Type B pancreatic cell (in vitro differentiated cells): ENCODE measurements at regions not wholly inside any gene's neighbourhood (a gene's known extent, or its start where the extent isn't known, plus 50 kb on each side); places are given as distances from the start of the nearest gene placed in this dataset.
A peak's percentile ranks its signal among the peaks of the same experiment; 100 is the strongest.

Experiments
- DNase-seq: peaks from one replicate; pipeline ENCODE4 v3.0.0; 2021; ENCODE audit warnings: mixed read lengths; ENCODE audit not compliant: unreplicated experiment; ENCODE audit errors: extremely low spot score
- H3K27ac Mint-ChIP-seq: 2 replicates; pipeline ENCODE4 v1.8.0; 2021; ENCODE audit warnings: mild to moderate bottlenecking, mixed read lengths
- H3K27me3 Mint-ChIP-seq: 2 replicates; pipeline ENCODE4 v1.8.0; 2021; ENCODE audit warnings: mixed read lengths
- H3K36me3 Mint-ChIP-seq: 2 replicates; pipeline ENCODE4 v1.8.0; 2021; ENCODE audit warnings: mixed read lengths
- H3K4me1 Mint-ChIP-seq: one replicate; pipeline ENCODE4 v1.8.0; 2021; ENCODE audit warnings: mixed read lengths; ENCODE audit not compliant: unreplicated experiment
- H3K4me3 Mint-ChIP-seq: 2 replicates; pipeline ENCODE4 v1.8.0; 2021; ENCODE audit warnings: mild to moderate bottlenecking, mixed read lengths
- H3K9me3 Mint-ChIP-seq: 2 replicates; pipeline ENCODE4 v1.8.0; 2021; ENCODE audit warnings: mixed read lengths
- TF ChIP-seq, protein P1 (sequence below): fragments of 200-600 bp; sonication (generic); conservative IDR thresholded peaks from 2 replicates; pipeline ENCODE4 v1.5.0; 2021; ENCODE audit warnings: antibody characterized with exemption, mild to moderate bottlenecking

DNA sequence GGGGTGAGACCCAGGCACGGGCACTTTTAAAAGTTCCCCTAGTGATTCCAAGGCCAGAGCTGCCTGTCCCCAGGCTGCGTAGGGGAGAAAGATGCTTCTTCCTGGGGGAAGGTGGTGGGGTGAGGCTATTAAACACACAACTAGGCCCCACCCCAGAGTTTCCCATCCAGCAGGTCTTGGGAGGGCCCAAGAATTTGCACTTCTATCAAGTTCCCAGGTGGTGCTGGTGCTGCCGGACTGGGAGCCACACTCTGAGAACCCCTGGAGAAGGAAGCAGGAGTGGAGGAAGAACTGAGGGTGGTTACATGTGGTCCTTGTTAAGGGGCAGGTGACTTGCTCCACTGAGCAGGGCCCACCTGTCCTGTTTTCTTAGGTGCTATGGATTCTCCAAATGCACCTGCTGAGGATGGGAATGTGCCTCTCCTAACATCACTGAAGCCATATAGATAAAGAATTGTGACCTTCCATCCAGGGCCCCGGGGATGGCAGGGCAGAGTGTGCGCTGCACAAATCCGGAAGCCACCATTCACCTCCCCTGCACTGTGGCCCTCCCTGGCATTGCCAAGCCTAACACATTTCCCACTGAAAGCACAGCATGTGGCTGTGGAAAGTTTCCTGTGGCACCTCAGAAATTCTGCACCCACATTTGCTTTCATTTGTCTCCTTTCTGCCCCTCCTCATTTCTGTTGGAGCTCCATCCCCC is 111.5 kb upstream of the MEF2A start:
- Mint-ChIP-seq H3K36me3 (no peaks in the 10 kb centered on the region), H3K4me3 (no peak overlapping the region), H3K9me3 (no peaks in the 10 kb centered on the region), H3K4me1 (peaks cover 5% of the 10 kb centered on the region), H3K27me3 (peaks cover 4% of the 10 kb centered on the region), H3K27ac (peak overlapping the region; percentile 61)
- no peak for DNase-seq
- TF ChIP-seq, protein P1, sequence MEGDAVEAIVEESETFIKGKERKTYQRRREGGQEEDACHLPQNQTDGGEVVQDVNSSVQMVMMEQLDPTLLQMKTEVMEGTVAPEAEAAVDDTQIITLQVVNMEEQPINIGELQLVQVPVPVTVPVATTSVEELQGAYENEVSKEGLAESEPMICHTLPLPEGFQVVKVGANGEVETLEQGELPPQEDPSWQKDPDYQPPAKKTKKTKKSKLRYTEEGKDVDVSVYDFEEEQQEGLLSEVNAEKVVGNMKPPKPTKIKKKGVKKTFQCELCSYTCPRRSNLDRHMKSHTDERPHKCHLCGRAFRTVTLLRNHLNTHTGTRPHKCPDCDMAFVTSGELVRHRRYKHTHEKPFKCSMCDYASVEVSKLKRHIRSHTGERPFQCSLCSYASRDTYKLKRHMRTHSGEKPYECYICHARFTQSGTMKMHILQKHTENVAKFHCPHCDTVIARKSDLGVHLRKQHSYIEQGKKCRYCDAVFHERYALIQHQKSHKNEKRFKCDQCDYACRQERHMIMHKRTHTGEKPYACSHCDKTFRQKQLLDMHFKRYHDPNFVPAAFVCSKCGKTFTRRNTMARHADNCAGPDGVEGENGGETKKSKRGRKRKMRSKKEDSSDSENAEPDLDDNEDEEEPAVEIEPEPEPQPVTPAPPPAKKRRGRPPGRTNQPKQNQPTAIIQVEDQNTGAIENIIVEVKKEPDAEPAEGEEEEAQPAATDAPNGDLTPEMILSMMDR: no peak

DNA sequence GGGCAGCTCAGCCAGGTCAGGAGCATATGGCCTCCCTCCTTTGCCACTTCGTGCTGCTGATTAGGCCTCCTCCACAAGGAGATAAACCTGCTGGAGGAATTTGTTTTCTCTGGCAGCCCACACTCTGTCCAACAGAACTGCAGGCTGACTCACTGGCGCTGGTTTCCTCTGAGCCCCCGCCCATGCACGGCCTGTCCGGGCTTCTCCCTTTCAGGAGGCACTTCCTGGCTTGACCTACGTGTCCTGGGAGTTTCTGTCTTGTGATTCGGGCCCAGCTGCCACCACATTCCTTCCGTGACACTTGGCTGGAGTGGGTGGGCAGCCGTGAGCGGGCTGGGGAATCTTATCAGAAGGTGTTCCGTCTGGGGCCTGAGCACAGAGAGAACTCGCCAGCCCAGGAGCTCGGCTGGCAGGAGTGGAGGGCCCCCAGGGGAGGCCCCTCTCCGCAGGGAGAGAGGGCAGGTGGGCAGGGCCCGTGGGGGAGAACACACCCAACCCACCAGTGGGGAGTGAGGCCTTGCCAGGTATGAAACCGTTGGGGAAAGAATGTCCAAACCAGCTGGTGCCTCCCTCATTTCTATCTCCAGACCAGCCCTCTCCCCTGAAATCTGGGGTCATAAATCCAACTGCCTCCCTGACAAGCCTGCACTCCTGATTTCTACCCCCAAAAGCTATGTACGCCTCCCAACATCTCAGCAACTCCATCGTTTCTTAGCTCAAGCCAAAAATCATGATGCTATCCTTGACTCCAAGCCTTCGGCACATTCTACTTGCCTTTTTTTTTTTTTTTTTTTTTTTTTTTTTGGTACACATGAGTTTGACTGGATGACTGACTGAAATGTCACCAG is 110.6 kb upstream of the MEF2A start:
- TF ChIP-seq, protein P1: no peak
- Mint-ChIP-seq H3K27me3 (peaks cover 4% of the 10 kb centered on the region), H3K4me1 (peaks cover 5% of the 10 kb centered on the region), H3K36me3 (no peaks in the 10 kb centered on the region), H3K4me3 (no peak overlapping the region), H3K9me3 (no peaks in the 10 kb centered on the region), H3K27ac (peak overlapping the region; percentile 61)
- no peak for DNase-seq

DNA sequence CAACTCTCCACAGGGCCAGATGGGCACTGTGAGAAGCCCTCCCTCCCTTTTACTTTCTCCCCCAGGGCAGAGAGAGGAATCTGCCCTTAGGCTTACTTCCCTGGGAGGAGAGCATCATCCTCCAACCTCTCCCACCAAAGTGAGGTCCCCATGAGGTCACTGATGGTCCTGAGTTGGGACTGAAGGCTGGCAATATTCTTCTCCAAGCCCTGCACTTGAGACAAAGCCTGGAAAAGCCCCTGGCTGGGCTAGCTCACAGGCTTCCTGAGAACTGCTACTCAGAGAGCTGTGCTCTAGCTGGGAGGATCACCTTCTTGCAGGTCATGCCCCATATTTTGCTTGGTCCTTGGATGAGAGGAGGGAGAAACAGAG is 110.0 kb upstream of the MEF2A start:
- DNase-seq: no peak
- Mint-ChIP-seq H3K36me3 (no peaks in the 10 kb centered on the region), H3K27ac (no peak overlapping the region), H3K27me3 (peaks cover 4% of the 10 kb centered on the region), H3K9me3 (no peaks in the 10 kb centered on the region), H3K4me1 (peaks cover 4% of the 10 kb centered on the region), H3K4me3 (no peak overlapping the region)
- TF ChIP-seq, protein P1: no peak

DNA sequence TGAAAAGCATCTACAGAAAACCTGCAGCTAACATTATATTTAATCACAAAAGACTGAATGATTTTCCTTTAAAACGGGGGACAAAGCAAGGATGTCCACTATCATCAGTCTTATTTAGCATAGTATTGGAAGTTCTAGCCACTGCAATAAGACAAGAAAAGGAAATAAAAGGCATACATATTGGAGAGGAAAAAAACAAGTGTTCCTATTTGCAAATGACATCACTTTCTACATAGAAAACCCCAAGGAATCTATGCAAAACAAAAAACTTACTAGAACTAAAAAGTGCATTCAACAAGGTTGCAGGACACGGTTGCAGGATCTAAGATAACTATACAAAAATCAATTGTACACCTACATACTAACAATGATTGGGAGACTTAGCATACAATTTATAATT is 101.6 kb upstream of the MEF2A start:
- Mint-ChIP-seq H3K9me3 (no peaks in the 10 kb centered on the region), H3K27ac (no peak overlapping the region)

DNA sequence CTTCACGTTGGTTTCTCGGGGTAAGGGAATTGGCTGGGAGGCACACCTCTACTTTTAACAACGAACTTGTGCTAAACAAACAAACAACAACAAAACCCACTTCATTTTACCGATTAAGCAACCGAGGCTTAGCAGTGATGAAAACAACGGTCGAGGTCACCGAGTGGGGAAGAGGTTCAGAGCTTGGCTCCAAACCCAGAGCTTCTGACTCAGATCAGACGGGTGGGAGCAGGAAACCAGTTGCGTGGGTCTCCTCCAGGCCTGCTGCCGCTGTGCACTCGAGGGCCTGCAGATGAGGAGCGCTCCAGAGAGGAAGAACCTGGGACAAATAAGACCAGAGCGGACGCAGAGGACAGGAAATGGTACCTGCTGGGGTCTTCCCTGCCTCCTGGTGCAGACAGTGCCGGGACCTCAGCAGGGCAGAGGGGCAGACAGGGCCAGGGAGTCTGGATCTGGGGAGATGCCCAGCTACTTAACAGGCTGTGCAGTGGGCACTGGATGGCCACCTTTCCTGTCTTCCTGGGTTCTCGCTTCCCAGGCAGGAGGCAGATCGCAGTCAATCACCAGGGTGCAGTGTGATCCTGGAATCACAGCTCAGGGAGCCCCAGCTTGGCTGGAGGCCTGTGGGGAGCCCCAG is 99.0 kb upstream of the MEF2A start:
- TF ChIP-seq, protein P1: no peak
- no peak overlapping the region for H3K27ac Mint-ChIP-seq
- peaks cover 5% of the 10 kb centered on the region for H3K27me3 Mint-ChIP-seq
- no peaks in the 10 kb centered on the region for H3K36me3 Mint-ChIP-seq
- no peak for DNase-seq
- no peaks in the 10 kb centered on the region for H3K4me1 Mint-ChIP-seq
- no peaks in the 10 kb centered on the region for H3K9me3 Mint-ChIP-seq
- no peak overlapping the region for H3K4me3 Mint-ChIP-seq

More for the DNA sequence above, 101.6 kb upstream of the MEF2A start:
- Mint-ChIP-seq H3K4me1 (no peaks in the 10 kb centered on the region), H3K4me3 (no peak overlapping the region), H3K36me3 (no peaks in the 10 kb centered on the region), H3K27me3 (no peaks in the 10 kb centered on the region)
- no peak for DNase-seq
- TF ChIP-seq, protein P1: no peak
